AG09319 (cell line): ENCODE measurements at regions not wholly inside any gene's neighbourhood (a gene's known extent, or its start where the extent isn't known, plus 50 kb on each side); places are given as distances from the start of the nearest gene placed in this dataset.
A peak's percentile ranks its signal among the peaks of the same experiment; 100 is the strongest.

ENCODE experiments used
- DNase-seq: peaks from one replicate; pipeline ENCODE4 v3.0.0-alpha.2; 2010; ENCODE audit warnings: low read depth; ENCODE audit errors: extremely low read depth
- CTCF ChIP-seq: IDR thresholded peaks from 2 replicates; pipeline ENCODE4 v1.5.1; 2011; ENCODE audit warnings: low read depth, mild to moderate bottlenecking, inconsistent platforms, low read length, moderate library complexity

DNA sequence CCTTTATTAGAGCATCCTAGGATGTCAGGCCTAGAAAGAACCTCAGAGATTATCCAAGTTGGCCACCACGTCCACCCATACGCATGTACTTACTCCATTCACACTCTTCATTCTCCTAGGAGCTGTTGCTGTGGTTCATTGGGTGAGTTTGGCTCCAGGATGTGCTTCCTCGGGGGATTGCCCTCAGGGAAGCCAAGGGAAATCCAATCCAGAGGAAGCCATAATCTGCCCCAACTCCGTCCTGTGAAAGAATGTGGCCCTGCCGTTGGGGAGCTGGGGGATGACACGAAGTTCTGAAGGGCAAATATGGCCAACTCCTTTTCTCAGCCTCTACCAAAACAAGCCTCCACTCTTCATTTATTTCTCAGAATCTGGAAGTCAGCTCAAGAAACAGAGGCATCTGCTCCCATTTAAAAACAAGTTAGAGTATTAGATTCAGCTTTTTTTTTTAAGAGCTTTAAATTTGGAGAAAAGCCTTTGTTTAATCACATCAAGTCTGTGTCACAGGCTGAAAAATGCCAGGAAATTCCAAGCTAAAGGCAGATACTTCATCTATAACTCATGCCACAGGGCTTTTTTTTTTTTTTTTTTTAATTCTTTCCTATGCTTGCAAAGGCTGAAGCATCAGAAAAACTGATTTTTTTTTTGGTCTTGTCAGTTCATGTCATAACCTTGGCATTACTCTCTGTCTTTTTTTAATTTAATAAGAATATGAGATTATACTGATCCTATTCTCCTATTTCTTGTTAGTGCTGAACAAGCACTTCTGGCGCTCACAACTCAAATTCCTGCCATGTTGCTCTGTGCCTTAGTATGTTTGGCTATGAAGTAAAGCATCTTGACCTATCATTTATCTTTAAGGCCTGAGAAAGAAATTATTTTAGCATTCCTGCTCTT is 480.9 kb upstream of the MARCKS start:
- no peak for TF ChIP-seq CTCF
- peak; percentile 81 for DNase-seq

DNA sequence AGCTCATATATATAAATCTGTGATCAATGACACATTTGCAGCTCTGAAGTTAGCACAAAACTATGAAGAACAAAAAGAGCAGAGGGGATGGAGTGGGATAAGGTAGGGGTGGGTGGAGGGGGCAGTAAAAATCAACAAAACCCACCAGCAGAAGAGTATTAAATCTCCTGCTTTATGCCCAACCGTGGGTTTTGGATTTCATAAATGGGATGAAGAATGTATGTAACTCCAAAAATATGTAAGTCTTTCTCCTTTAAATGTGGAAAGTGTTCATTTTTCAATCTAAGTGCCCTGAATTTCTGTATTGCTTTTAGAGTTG is 480.3 kb upstream of the MARCKS start:
- DNase-seq = no peak
- no peak for TF ChIP-seq CTCF

- DNase-seq = no peak
- TF ChIP-seq CTCF = no peak
Measured at GRCh38 chr6:113377362-113377942, 479.7 kb upstream of the MARCKS start.

GRCh38 chr6:113380591-113380990 is 476.6 kb upstream of the MARCKS start:
- no peak for TF ChIP-seq CTCF
- DNase-seq = no peak

- TF ChIP-seq CTCF = no peak
- no peak for DNase-seq
Measured at GRCh38 chr6:113381232-113381631, 475.9 kb upstream of the MARCKS start.

DNA sequence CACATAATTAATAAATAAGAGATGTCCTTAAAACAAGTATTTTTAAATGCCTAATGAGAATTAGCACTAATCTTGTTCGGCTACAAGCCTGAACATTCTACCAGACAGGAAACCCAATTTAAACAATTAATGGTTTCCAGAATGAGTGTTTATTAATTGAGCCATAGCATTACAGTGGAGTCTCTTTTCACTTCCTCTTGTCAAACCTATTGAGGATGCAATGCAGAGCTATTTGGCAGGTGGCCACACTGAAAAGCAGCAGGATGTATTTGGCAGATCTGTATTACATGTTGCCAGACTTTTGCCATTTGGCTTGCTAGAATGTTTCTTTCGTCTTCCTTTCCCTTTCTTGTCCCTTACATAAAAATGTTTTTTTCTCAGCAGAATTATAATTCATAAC is 475.2 kb upstream of the MARCKS start:
- no peak for TF ChIP-seq CTCF
- DNase-seq = no peak

DNA sequence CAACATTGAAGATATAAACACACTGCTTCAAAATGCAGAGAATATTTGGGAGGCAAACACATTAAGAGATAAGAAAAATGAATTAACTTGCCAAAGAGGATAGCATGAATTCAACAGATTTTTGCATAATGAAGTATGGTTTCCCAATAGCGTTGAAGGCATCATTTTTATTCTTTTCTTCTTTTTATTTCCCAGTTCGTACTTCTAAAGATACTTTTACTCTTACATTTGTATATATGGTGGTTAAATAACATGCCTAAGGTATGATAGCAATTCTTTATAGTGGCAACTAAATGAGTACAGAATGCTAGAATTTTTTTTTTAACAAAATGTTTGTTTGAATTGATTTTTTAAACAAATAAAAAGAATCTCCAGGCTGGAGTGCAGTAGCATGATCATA is 473.4 kb upstream of the MARCKS start:
- TF ChIP-seq CTCF = no peak

More for the DNA sequence above, 473.4 kb upstream of the MARCKS start:
- no peak for DNase-seq
